H1 (cell line): ENCODE measurements at regions not wholly inside any gene's neighbourhood (a gene's known extent, or its start where the extent isn't known, plus 50 kb on each side); places are given as distances from the start of the nearest gene placed in this dataset.

Source experiments
- CTCF ChIA-PET: fragments of 300-600 bp; sonication (Branson Sonifier 250); formaldehyde crosslinking; loops from one replicate; lab custom pipeline; 2021; ENCODE audit not compliant: partially characterized antibody; lab: Charles Lee
- POLR2A ChIA-PET: fragments of 300-600 bp; sonication (Branson Sonifier 250); formaldehyde crosslinking; loops from one replicate; lab custom pipeline; 2021; ENCODE audit warnings: inconsistent platforms; ENCODE audit not compliant: partially characterized antibody; lab: Charles Lee
- DNase-seq, 2 experiments: peaks; one replicate each; pipeline versions ENCODE4 v3.0.0 to v3.0.0-alpha.2; 2010 to 2022; ENCODE audit warnings: low spot score in 2 of 2, low read depth in 1 of 2, mixed read lengths in 1 of 2
- FAIRE-seq: peaks from 2 replicates; lab custom pipeline; 2011; peaks lifted over from hg19 to GRCh38; lab: Jason Lieb, UNC
- H2AFZ ChIP-seq: 2 replicates; pipeline ENCODE4 v1.8.1; 2012; ENCODE audit warnings: low read length, inconsistent platforms
- H2AK5ac ChIP-seq: 2 replicates; pipeline ENCODE4 v1.6.1; 2013; ENCODE audit warnings: low read depth, low read length
- H2BK120ac ChIP-seq: replicated peaks from 2 replicates; pipeline ENCODE3; 2013; ENCODE audit warnings: low read depth, low read length, inconsistent platforms
- H2BK12ac ChIP-seq: 2 replicates; pipeline ENCODE4 v1.6.1; 2013; ENCODE audit warnings: low read depth, low read length
- H2BK15ac ChIP-seq: 2 replicates; pipeline ENCODE4 v1.6.1; 2013; ENCODE audit warnings: low read length
- H2BK20ac ChIP-seq: 2 replicates; pipeline ENCODE4 v1.6.1; 2013; ENCODE audit warnings: low read length
- H2BK5ac ChIP-seq: 2 replicates; pipeline ENCODE4 v1.6.1; 2013; ENCODE audit warnings: low read depth, low read length
- H3K14ac ChIP-seq: 2 replicates; pipeline ENCODE4 v1.6.1; 2013; ENCODE audit warnings: inconsistent platforms; ENCODE audit not compliant: insufficient read length
- H3K18ac ChIP-seq: 2 replicates; pipeline ENCODE4 v1.6.1; 2013; ENCODE audit warnings: low read length; ENCODE audit errors: extremely low read depth
- H3K23ac ChIP-seq: 2 replicates; pipeline ENCODE4 v1.6.1; 2013; ENCODE audit warnings: inconsistent platforms; ENCODE audit not compliant: insufficient read length
- H3K23me2 ChIP-seq: 2 replicates; pipeline ENCODE4 v1.6.1; 2013; ENCODE audit warnings: low read depth, low read length
- H3K27ac ChIP-seq: 2 replicates; pipeline ENCODE4 v1.6.1; 2011; ENCODE audit warnings: low read depth, low read length, inconsistent platforms
- H3K27me3 ChIP-seq, 4 experiments: replicated peaks in 1 of 4; 1 replicate in 1 of 4; 2 replicates in 3 of 4; pipeline versions ENCODE4 v1.6.1 to v1.8.1; 2011 to 2013; ENCODE audit warnings: low read length in 3 of 4, mild to moderate bottlenecking in 3 of 4, inconsistent platforms in 2 of 4, mixed read lengths in 2 of 4, moderate library complexity in 1 of 4; ENCODE audit not compliant: control insufficient read depth in 3 of 4, insufficient read depth in 3 of 4; ENCODE audit errors: extremely low read depth in 1 of 4
- H3K36me3 ChIP-seq, 4 experiments: 2 replicates each; pipeline versions ENCODE4 v1.6.1 to v1.8.1; 2011 to 2013; ENCODE audit warnings: mild to moderate bottlenecking in 4 of 4, low read length in 3 of 4, moderate library complexity in 2 of 4, control low read depth in 1 of 4, inconsistent platforms in 1 of 4; ENCODE audit not compliant: insufficient read depth in 4 of 4, control insufficient read depth in 2 of 4
- H3K4ac ChIP-seq: replicated peaks from 2 replicates; pipeline ENCODE3; 2013; ENCODE audit warnings: low read length, low read depth, mixed read lengths, inconsistent platforms; ENCODE audit not compliant: insufficient read length
- H3K4me1 ChIP-seq, 4 experiments: replicated peaks in 1 of 4; 1 replicate in 1 of 4; 2 replicates in 3 of 4; pipeline versions ENCODE4 v1.6.1 to v1.8.1; 2011 to 2013; ENCODE audit warnings: low read length in 3 of 4, inconsistent platforms in 2 of 4, mixed read lengths in 1 of 4; ENCODE audit not compliant: insufficient read depth in 4 of 4, control insufficient read depth in 3 of 4
- H3K4me2 ChIP-seq, 2 experiments: 2 replicates each; pipeline versions ENCODE4 v1.6.1 to v1.8.1; 2011 to 2013; ENCODE audit warnings: low read depth in 2 of 2, low read length in 2 of 2, control low read depth in 1 of 2, inconsistent platforms in 1 of 2, mild to moderate bottlenecking in 1 of 2; ENCODE audit not compliant: insufficient read depth in 1 of 2
- H3K4me3 ChIP-seq, 4 experiments: fragments of 200-600, 300-600 bp in 1 of 4; sonication (generic), shearing (Covaris generic), sonication (Bioruptor Twin) in 1 of 4; 2 replicates each; pipeline versions ENCODE4 v1.5.1 to v1.8.1; 2011 to 2016; ENCODE audit warnings: low read length in 4 of 4, low read depth in 3 of 4, control low read depth in 2 of 4, inconsistent platforms in 2 of 4, mild to moderate bottlenecking in 2 of 4, mixed read lengths in 1 of 4, moderate library complexity in 1 of 4; ENCODE audit not compliant: insufficient read depth in 2 of 4; ENCODE audit errors: extremely low read depth in 1 of 4
- H3K56ac ChIP-seq: replicated peaks from 2 replicates; pipeline ENCODE3; 2013; ENCODE audit warnings: low read depth, mild to moderate bottlenecking, mixed read lengths, low read length, inconsistent platforms; ENCODE audit not compliant: insufficient read length
- H3K79me1 ChIP-seq: 2 replicates; pipeline ENCODE4 v1.6.1; 2013; ENCODE audit warnings: low read depth, low read length, control low read depth
- H3K79me2 ChIP-seq, 2 experiments: 2 replicates each; pipeline versions ENCODE4 v1.6.1 to v1.8.1; 2012 to 2013; ENCODE audit warnings: low read length in 2 of 2, mild to moderate bottlenecking in 2 of 2, inconsistent platforms in 1 of 2; ENCODE audit not compliant: insufficient read depth in 2 of 2, control insufficient read depth in 1 of 2
- H3K9ac ChIP-seq, 4 experiments: replicated peaks in 1 of 4; 1 replicate in 1 of 4; 2 replicates in 3 of 4; pipeline versions ENCODE4 v1.6.1 to v1.8.1; 2011 to 2013; ENCODE audit warnings: low read depth in 3 of 4, low read length in 3 of 4, control low read depth in 2 of 4, mild to moderate bottlenecking in 2 of 4, moderate library complexity in 2 of 4, inconsistent platforms in 1 of 4; ENCODE audit errors: extremely low read depth in 1 of 4
- H3K9me3 ChIP-seq, 2 experiments: 2 replicates each; pipeline versions ENCODE4 v1.6.1 to v1.8.1; 2012 to 2013; ENCODE audit warnings: mild to moderate bottlenecking in 2 of 2, moderate library complexity in 2 of 2, control low read depth in 1 of 2, inconsistent platforms in 1 of 2, low read depth in 1 of 2, low read length in 1 of 2, mixed read lengths in 1 of 2; ENCODE audit not compliant: insufficient read depth in 2 of 2
- H4K20me1 ChIP-seq, 2 experiments: replicated peaks in 1 of 2; 2 replicates each; pipeline versions ENCODE3 to v1.8.1; 2011 to 2013; ENCODE audit warnings: inconsistent platforms in 2 of 2, low read length in 2 of 2, mild to moderate bottlenecking in 1 of 2; ENCODE audit not compliant: insufficient read depth in 2 of 2, control insufficient read depth in 1 of 2
- H4K5ac ChIP-seq: 2 replicates; pipeline ENCODE4 v1.6.1; 2013; ENCODE audit warnings: low read length, low read depth, mixed read lengths, inconsistent platforms; ENCODE audit not compliant: insufficient read length
- H4K8ac ChIP-seq: 2 replicates; pipeline ENCODE4 v1.8.0; 2013; ENCODE audit warnings: mild to moderate bottlenecking, moderate library complexity, low read length, inconsistent platforms; ENCODE audit not compliant: insufficient read depth; ENCODE audit errors: extremely low read depth
- H4K91ac ChIP-seq: replicated peaks from 2 replicates; pipeline ENCODE3; 2013; ENCODE audit warnings: low read length, mixed read lengths, inconsistent platforms; ENCODE audit not compliant: insufficient read length
- GABPA ChIP-seq: IDR thresholded peaks from 2 replicates; pipeline ENCODE4 v1.6.1; 2011; ENCODE audit warnings: mild to moderate bottlenecking, low read length, moderate library complexity, borderline replicate concordance; ENCODE audit not compliant: insufficient read depth
- SIRT6 ChIP-seq: IDR thresholded peaks from one replicate; pipeline ENCODE4 v1.7.1; 2012; ENCODE audit warnings: low read length, inconsistent platforms
- TCF12 ChIP-seq: IDR thresholded peaks from 2 replicates; pipeline ENCODE4 v1.6.1; 2011; ENCODE audit warnings: low read depth, mild to moderate bottlenecking, low read length
- WGBS, 2 experiments: shearing (Covaris generic) in 1 of 2; methylation state at CpG; one replicate each; pipeline versions ENCODE4 v1.1.6 to v1.1.7; 2013 to 2015; ENCODE audit warnings: low lambda C conversion rate in 2 of 2, mixed read lengths in 2 of 2, inconsistent platforms in 1 of 2, low coverage in 1 of 2, missing lambda C conversion rate in 1 of 2; ENCODE audit not compliant: insufficient replicate concordance in 2 of 2, insufficient coverage in 1 of 2, insufficient read length in 1 of 2; ENCODE audit errors: extremely low coverage in 1 of 2, missing lambda C conversion rate in 1 of 2; 5-methylcytosine and 5-hydroxymethylcytosine counted together

DNA sequence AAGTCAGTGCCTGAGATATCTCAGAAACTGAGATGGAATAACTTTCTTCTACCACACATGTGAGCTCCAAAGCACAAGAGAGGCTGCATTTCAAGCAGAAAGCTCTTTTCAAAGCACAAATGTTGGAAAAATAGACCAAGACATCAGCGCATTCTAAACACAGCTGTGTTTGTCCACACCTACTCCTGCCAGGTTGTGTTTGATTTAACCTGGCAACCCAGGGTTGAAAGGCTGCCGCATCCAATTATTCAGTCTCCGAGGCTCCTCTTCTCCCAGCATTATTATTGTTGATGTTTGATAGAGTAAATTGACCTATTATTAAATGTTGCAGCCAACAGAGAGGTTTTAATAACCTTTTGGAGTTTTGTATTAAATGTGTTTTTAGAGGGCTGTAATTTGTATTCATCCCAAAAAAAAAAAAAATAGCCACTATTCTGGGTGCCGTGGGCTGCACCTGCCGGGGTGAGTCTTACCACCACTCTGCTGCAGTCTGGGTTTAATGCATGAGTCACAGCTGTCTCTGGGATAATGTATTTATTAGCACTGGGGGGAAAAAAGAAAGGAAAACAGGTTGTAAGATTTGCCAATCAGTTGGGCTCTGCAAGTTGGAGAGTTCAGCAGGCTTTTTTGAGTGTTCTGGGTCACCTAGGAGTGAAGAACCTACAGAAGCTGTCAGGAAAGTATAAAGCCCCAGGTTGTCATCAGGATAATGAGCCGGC is 105.2 kb upstream of the NOCT start:
- no peak overlapping the region for H2BK120ac ChIP-seq
- H4K91ac ChIP-seq = no peak overlapping the region
- no peak overlapping the region for H3K9ac ChIP-seq
- peak overlapping the region; percentile 39 for H3K4ac ChIP-seq
- H3K27ac ChIP-seq = no peak overlapping the region
- FAIRE-seq = no peak
- no peak overlapping the region for H3K4me2 ChIP-seq
- no peaks in the 10 kb centered on the region for H3K27me3 ChIP-seq
- ChIA-PET POLR2A (interaction anchor here (0.9 to 1.1 kb wide), 2 partner anchors 22 to 60 kb away, joined by 3 to 4 read pairs; no protein-coding TSS in a partner anchor), CTCF (interaction anchor here (0.6 to 5.5 kb wide), 10 partner anchors 9 to 1093 kb away, joined by 3 to 18 read pairs (median 3); no protein-coding TSS in a partner anchor)
- H3K14ac ChIP-seq = no peak overlapping the region
- no peak overlapping the region for H2AK5ac ChIP-seq
- H3K23ac ChIP-seq = no peak overlapping the region
- peaks cover 0 to 6% (median 2%) of the 10 kb centered on the region in 4 experiments; a peak in 2 of 7 replicates for H3K4me1 ChIP-seq
- H2BK5ac ChIP-seq = no peak overlapping the region
- no peak overlapping the region for H3K56ac ChIP-seq
- 95% methylated on average over 6 of the region's 6 CpGs; no CpG with 5 or more reads in 1 of the 2 experiments for WGBS, 2 experiments
- no peak overlapping the region for H3K4me3 ChIP-seq
- H2BK15ac ChIP-seq = no peak overlapping the region
- no peaks in the 10 kb centered on the region for H3K79me1 ChIP-seq
- H3K79me2 ChIP-seq = no peaks in the 10 kb centered on the region
- no peak for TF ChIP-seq GABPA
- no peak for TF ChIP-seq SIRT6
- no peak for TF ChIP-seq TCF12
- TF ChIP-seq, all 59 proteins: peak for 0
- no peak overlapping the region for H2BK12ac ChIP-seq
- no peaks in the 10 kb centered on the region for H4K20me1 ChIP-seq
- no peak overlapping the region for H4K5ac ChIP-seq
- DNase-seq = no peak
- no peak overlapping the region for H4K8ac ChIP-seq
- H3K23me2 ChIP-seq = no peaks in the 10 kb centered on the region
- H2BK20ac ChIP-seq = no peak overlapping the region
- H3K9me3 ChIP-seq = peaks cover 5% of the 10 kb centered on the region in 2 experiments; a peak in 3 of 4 replicates
- H2AFZ ChIP-seq = no peak overlapping the region; the same call in 1 of the 2 replicates
- H3K36me3 ChIP-seq = peaks cover 0 to 3% (median 0%) of the 10 kb centered on the region in 4 experiments; a peak in 1 of 8 replicates
- H3K18ac ChIP-seq = no peak overlapping the region
